ENCODE measurements at regions not wholly inside any gene's neighbourhood (a gene's known extent, or its start where the extent isn't known, plus 50 kb on each side); places are given as distances from the start of the nearest gene placed in this dataset.
"Not testable (repeated sequence)": the region's sequence is repeated elsewhere in the genome, so short reads cannot be mapped to it uniquely, and the experiment has no call there.

DNA sequence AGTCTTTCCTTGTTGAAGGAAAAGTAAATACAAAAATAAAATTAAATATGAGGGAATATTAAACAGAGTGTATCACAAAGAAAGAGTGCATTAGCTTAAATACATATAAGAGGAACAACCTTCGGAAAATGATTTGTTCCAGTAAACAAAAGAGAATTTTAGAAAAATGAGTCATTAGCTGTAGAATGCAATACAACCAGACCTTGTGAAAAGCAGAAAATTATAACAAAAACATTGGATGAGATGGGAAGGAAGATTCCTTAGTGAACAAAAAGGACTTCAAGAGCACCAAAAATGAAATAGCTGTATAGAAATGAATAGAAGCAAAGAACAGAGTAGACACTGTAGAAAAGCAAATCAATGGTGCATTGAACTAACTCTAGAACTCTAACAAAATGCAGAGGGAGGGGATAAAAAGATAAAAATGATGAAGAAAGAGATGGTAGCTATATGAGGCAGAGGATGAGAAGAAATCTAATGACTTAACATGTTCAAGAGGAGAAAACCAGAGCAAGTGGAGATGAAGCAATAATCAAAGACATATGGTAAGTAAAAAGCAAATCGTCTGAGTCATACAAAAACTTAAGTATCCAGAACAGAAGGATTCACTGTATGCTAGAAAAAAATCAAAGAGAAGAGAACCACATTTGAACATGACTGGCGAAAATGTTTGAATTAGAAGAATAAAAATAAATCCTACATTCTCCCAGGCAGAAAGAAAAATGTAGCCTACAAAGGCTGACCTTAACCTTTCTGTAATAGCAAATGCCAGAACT lies 190.5 kb downstream of the TMEM26 start:
- H3K4me3 ChIP-seq (ENCODE audit: low read depth, low read length) = no peak overlapping the region
- no peak for DNase-seq (ENCODE audit: low read depth)
- TF ChIP-seq, protein P1, sequence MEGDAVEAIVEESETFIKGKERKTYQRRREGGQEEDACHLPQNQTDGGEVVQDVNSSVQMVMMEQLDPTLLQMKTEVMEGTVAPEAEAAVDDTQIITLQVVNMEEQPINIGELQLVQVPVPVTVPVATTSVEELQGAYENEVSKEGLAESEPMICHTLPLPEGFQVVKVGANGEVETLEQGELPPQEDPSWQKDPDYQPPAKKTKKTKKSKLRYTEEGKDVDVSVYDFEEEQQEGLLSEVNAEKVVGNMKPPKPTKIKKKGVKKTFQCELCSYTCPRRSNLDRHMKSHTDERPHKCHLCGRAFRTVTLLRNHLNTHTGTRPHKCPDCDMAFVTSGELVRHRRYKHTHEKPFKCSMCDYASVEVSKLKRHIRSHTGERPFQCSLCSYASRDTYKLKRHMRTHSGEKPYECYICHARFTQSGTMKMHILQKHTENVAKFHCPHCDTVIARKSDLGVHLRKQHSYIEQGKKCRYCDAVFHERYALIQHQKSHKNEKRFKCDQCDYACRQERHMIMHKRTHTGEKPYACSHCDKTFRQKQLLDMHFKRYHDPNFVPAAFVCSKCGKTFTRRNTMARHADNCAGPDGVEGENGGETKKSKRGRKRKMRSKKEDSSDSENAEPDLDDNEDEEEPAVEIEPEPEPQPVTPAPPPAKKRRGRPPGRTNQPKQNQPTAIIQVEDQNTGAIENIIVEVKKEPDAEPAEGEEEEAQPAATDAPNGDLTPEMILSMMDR (IDR thresholded peaks at IDR 0.05; ENCODE audit: control insufficient read depth, extremely low read depth, insufficient read depth) = no peak

DNA sequence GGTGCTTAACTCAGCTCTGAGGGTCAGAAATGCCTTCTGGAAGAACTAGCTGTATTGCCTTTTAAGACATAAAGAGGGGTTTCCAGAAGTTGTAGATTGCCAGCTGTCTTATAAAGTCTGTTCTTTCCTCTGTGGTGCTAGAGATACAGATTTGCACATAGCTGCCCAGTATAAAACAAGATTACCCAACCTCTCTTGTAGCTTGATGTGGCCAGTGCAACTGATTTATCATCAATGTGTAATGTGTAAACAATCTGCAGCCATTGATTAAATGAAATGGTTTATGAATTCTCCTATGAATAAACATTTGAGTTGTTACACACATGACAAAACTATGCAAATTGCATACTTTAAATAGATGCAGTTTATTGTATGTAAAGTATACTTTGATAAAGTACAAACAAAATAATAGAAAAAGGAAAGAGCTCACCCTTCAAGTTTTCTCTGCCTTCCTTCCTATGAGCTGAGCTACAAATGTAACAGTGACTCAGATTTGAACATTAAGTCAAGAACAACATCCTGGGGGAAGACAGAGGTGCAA lies 195.2 kb downstream of the TMEM26 start:
- H3K4me3 ChIP-seq (ENCODE audit: low read depth, low read length) = no peak overlapping the region
- TF ChIP-seq, protein P1 (IDR thresholded peaks at IDR 0.05; ENCODE audit: control insufficient read depth, extremely low read depth, insufficient read depth) = no peak
- no peak for DNase-seq (ENCODE audit: low read depth)

DNA sequence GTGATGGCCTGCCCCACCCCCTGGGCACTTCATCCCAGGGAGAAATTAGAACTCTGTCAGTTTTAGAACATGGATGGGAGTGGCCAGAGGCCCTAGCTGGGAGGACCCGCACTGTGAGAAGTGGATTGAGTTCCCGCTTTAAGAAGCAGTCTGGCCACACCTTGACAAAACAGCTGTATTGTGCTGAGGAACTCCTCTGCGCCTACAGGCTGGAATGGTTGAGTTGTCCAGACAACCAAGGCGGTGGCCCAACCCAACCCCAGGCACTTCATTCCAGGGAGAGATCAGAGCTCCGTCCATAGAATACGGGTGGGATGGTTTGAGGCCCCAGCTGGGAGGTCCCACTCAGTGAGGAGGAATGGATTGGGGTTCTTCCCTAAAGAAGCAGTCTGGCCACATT lies 196.0 kb downstream of the TMEM26 start:
- TF ChIP-seq, protein P1 (IDR thresholded peaks at IDR 0.05; ENCODE audit: control insufficient read depth, extremely low read depth, insufficient read depth) = no peak
- H3K4me3 ChIP-seq (ENCODE audit: low read depth, low read length) = no peak overlapping the region
- DNase-seq (ENCODE audit: low read depth) = no peak

DNA sequence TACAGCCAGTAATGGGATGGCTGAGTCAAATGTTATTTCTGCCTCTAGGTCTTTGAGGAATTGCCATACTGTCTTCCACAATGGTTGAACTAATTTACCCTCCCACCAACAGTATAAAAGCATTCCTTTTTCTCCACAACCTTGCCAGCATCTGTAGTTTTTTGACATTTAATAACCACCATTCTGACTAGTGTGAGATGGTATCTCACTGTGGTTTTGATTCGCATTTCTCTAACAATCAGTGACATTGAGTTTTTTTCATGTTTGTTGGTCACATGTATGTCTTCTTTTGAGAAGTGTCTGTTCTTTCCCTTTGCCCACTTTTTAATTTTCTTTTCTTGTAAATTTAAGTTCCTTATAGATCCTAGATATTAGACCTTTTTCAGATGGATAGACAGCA lies 200.9 kb downstream of the TMEM26 start:
- not testable (repeated sequence) for H3K4me3 ChIP-seq (ENCODE audit: low read depth, low read length); DNase-seq (ENCODE audit: low read depth)

DNA sequence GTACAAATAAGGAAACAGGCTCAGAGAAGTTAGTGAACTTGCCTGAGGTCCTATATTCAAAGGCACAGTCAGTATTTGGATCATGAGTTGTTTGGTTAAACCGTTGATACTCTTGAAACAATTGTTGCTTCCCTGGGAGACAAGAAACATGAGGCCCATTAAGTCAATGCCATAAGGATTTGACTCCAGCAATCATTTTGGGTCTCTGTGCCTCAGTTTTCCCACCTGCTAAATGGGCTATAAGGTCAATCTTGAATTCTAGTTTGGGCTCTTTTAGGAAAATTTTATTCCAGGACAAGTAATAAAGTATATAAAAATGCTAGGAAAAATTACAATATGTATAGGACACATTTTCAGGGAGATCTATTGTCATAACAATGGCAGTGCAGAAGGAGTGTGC lies 202.1 kb downstream of the TMEM26 start:
- TF ChIP-seq, protein P1 (IDR thresholded peaks at IDR 0.05; ENCODE audit: control insufficient read depth, extremely low read depth, insufficient read depth) = no peak
- DNase-seq (ENCODE audit: low read depth) = no peak
- no peak overlapping the region for H3K4me3 ChIP-seq (ENCODE audit: low read depth, low read length)

DNA sequence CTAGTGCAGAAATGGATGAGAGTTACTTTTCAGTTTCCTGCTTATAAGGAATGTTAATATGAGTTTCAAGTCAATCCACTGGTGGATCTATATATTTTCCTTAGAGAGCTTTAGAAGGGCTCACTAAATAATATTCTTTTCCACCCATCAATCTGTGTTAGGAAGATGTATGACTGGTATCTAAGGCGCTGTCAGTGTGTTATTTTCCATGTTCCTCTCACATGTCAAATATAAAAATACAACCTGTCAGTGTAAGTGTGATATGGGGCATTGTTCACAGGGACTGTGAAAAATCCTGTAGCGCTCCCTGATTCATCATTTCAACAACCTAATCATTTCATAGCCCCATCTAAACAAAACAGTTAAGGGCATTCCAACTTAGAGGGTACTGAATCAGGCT lies 203.1 kb downstream of the TMEM26 start:
- TF ChIP-seq, protein P1 (IDR thresholded peaks at IDR 0.05; ENCODE audit: control insufficient read depth, extremely low read depth, insufficient read depth) = no peak
- H3K4me3 ChIP-seq (ENCODE audit: low read depth, low read length) = no peak overlapping the region
- DNase-seq (ENCODE audit: low read depth) = no peak

DNA sequence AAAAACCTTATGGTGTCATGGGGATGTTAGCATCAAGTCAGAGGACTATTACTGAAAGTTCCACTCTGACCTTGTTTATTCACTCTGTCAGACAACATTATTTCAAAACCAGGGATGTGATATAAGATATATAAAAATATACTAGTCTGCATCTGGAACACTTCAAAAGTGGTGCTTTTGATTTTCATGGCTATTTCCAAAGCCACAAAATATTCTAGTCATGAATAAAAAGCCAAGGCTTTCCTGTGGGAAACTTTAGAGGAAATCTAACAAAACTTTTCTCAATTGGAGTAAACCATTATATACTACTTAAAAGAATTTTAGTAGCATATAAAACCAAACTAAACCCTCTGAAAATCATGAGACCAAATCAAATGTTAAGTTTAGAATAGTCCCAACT lies 205.2 kb downstream of the TMEM26 start:
- TF ChIP-seq, protein P1 (IDR thresholded peaks at IDR 0.05; ENCODE audit: control insufficient read depth, extremely low read depth, insufficient read depth) = no peak
- DNase-seq (ENCODE audit: low read depth) = no peak
- H3K4me3 ChIP-seq (ENCODE audit: low read depth, low read length) = no peak overlapping the region

Measured in LNCaP clone FGC (cell line).